GM23338 (cell line): ENCODE measurements at regions not wholly inside any gene's neighbourhood (a gene's known extent, or its start where the extent isn't known, plus 50 kb on each side); places are given as distances from the start of the nearest gene placed in this dataset.

Experiments
- ATAC-seq: fragments of 200-7000 bp; cut with Tn5 transposase; 3 replicates; pipeline ENCODE4 v1.9.1; 2020
- DNase-seq: peaks from one replicate; pipeline ENCODE4 v3.0.0-alpha.2; 2015; ENCODE audit warnings: low spot score
- H2AFZ ChIP-seq: fragments of 200-600 bp; sonication (generic); 2 replicates; pipeline ENCODE4 v1.8.0; 2016; ENCODE audit warnings: antibody characterized with exemption, mild to moderate bottlenecking, moderate library complexity
- H3F3A ChIP-seq: fragments of 200-600 bp; sonication (generic); replicated peaks from 2 replicates; pipeline ENCODE4 v1.8.0; 2017; ENCODE audit warnings: antibody characterized with exemption, mixed run types, low read depth
- H3K27ac ChIP-seq: fragments of 200-600 bp; sonication (generic); 2 replicates; pipeline ENCODE4 v1.6.1; 2016; ENCODE audit warnings: low read depth
- H3K27me3 ChIP-seq: fragments of 200-600 bp; sonication (generic); 2 replicates; pipeline ENCODE4 v1.8.0; 2016; ENCODE audit warnings: mild to moderate bottlenecking, mixed run types, moderate library complexity; ENCODE audit not compliant: insufficient read depth
- H3K36me3 ChIP-seq: fragments of 200-600 bp; sonication (generic); 2 replicates; pipeline ENCODE4 v1.8.0; 2016; ENCODE audit warnings: mild to moderate bottlenecking; ENCODE audit not compliant: insufficient read depth
- H3K4me1 ChIP-seq: fragments of 200-600 bp; sonication (generic); 2 replicates; pipeline ENCODE4 v1.8.0; 2016; ENCODE audit warnings: mild to moderate bottlenecking, moderate library complexity; ENCODE audit not compliant: insufficient read depth
- H3K4me2 ChIP-seq: fragments of 200-600 bp; sonication (generic); 2 replicates; pipeline ENCODE4 v1.7.1; 2017; ENCODE audit warnings: mixed run types
- H3K4me3 ChIP-seq: fragments of 200-600 bp; sonication (generic); 2 replicates; pipeline ENCODE4 v1.6.1; 2016; ENCODE audit warnings: mixed run types
- H3K79me2 ChIP-seq: fragments of 200-600 bp; sonication (generic); replicated peaks from 2 replicates; pipeline ENCODE4 v1.8.0; 2017; ENCODE audit warnings: mild to moderate bottlenecking; ENCODE audit not compliant: insufficient read depth
- H3K9me2 ChIP-seq: fragments of 200-600 bp; sonication (generic); 2 replicates; pipeline ENCODE4 v1.8.0; 2017; ENCODE audit not compliant: insufficient read depth
- H4K20me1 ChIP-seq: fragments of 200-600 bp; sonication (generic); replicated peaks from 2 replicates; pipeline ENCODE4 v1.8.0; 2017; ENCODE audit warnings: mild to moderate bottlenecking; ENCODE audit not compliant: insufficient read depth
- H3K27ac Mint-ChIP-seq: 2 replicates; pipeline ENCODE4 v1.8.0; 2020; ENCODE audit warnings: inconsistent platforms, mild to moderate bottlenecking, moderate library complexity, mixed read lengths
- H3K27me3 Mint-ChIP-seq: 3 replicates; pipeline ENCODE4 v1.8.0; 2022; ENCODE audit warnings: low read depth, mild to moderate bottlenecking, moderate library complexity, mixed read lengths, inconsistent platforms; ENCODE audit not compliant: insufficient read depth, poor library complexity
- H3K36me3 Mint-ChIP-seq: 3 replicates; pipeline ENCODE4 v1.8.0; 2021; ENCODE audit warnings: low read depth, mild to moderate bottlenecking, inconsistent platforms, moderate library complexity, mixed read lengths
- H3K4me1 Mint-ChIP-seq: 3 replicates; pipeline ENCODE4 v1.8.0; 2020; ENCODE audit warnings: mild to moderate bottlenecking, inconsistent platforms, mixed read lengths
- H3K4me3 Mint-ChIP-seq: 3 replicates; pipeline ENCODE4 v1.8.0; 2021; ENCODE audit warnings: moderate library complexity, mild to moderate bottlenecking, inconsistent platforms, mixed read lengths
- H3K9me3 Mint-ChIP-seq: 3 replicates; pipeline ENCODE4 v1.8.0; 2020; ENCODE audit warnings: moderate library complexity, mild to moderate bottlenecking, inconsistent platforms, mixed read lengths
- CREB1 ChIP-seq: fragments of 250-450 bp; sonication (Bioruptor Pico); IDR thresholded peaks from 2 replicates; pipeline ENCODE4 v1.5.0; 2020; ENCODE audit warnings: low read depth, mild to moderate bottlenecking, moderate library complexity
- EZH2 ChIP-seq: fragments of 200-600 bp; sonication (generic); IDR thresholded peaks from one replicate; pipeline ENCODE4 v1.8.0; 2017; ENCODE audit warnings: antibody characterized with exemption, mild to moderate bottlenecking, low read depth; ENCODE audit not compliant: unreplicated experiment
- EZH2phosphoT487 ChIP-seq: fragments of 200-600 bp; sonication (generic); IDR thresholded peaks from one replicate; pipeline ENCODE4 v1.8.1; 2018; ENCODE audit warnings: antibody characterized with exemption; ENCODE audit not compliant: unreplicated experiment
- NANOG ChIP-seq: IDR thresholded peaks from 2 replicates; pipeline ENCODE4 v1.6.1; 2016; ENCODE audit warnings: antibody characterized with exemption, borderline replicate concordance
- POLR2AphosphoS5 ChIP-seq: IDR thresholded peaks from 2 replicates; pipeline ENCODE4 v1.6.1; 2016; ENCODE audit warnings: antibody characterized with exemption, low read depth
- REST ChIP-seq: IDR thresholded peaks from one replicate; pipeline ENCODE4 v1.6.1; 2018; ENCODE audit warnings: antibody characterized with exemption; ENCODE audit not compliant: unreplicated experiment
- STAT1 ChIP-seq: IDR thresholded peaks from one replicate; pipeline ENCODE4 v1.6.1; 2016; ENCODE audit warnings: antibody characterized with exemption; ENCODE audit not compliant: unreplicated experiment
- ZNF114 ChIP-seq: fragments of 250-450 bp; sonication (Bioruptor Pico); IDR thresholded peaks from 2 replicates; pipeline ENCODE4 v1.5.0; 2020; ENCODE audit warnings: mild to moderate bottlenecking, moderate library complexity
- ZNF331 ChIP-seq: fragments of 250-450 bp; sonication (Bioruptor Pico); IDR thresholded peaks from 2 replicates; pipeline ENCODE4 v1.5.0; 2020; ENCODE audit warnings: low read depth, mild to moderate bottlenecking, moderate library complexity
- ZNF462 ChIP-seq: fragments of 250-450 bp; sonication (Bioruptor Pico); IDR thresholded peaks from 2 replicates; pipeline ENCODE4 v1.5.0; 2020; ENCODE audit warnings: mild to moderate bottlenecking, moderate library complexity
- TF ChIP-seq, protein P1 (sequence below), 2 experiments: fragments of 200-600 bp in 1 of 2; sonication (generic) in 1 of 2; conservative IDR thresholded peaks; 2 replicates each; pipeline versions ENCODE4 v1.5.1 to v1.6.1; 2016 to 2017; ENCODE audit warnings: antibody characterized with exemption in 2 of 2, low read depth in 2 of 2, mild to moderate bottlenecking in 2 of 2, moderate library complexity in 1 of 2

GRCh38 chr19:27833031-27833430 is 1379.9 kb downstream of the UQCRFS1 start:
- no peaks in the 10 kb centered on the region for H3K4me1 ChIP-seq
- H2AFZ ChIP-seq, result no peak overlapping the region
- Mint-ChIP-seq H3K4me3 (no peak overlapping the region), H3K9me3 (peaks cover 86% of the 10 kb centered on the region), H3K36me3 (peaks cover 27% of the 10 kb centered on the region), H3K27me3 (no peaks in the 10 kb centered on the region), H3K27ac (no peak overlapping the region), H3K4me1 (no peaks in the 10 kb centered on the region)
- H3K9me2 ChIP-seq, result no peaks in the 10 kb centered on the region
- no peaks in the 10 kb centered on the region for H3K27me3 ChIP-seq
- H3K79me2 ChIP-seq, result no peaks in the 10 kb centered on the region
- H3K36me3 ChIP-seq, result no peaks in the 10 kb centered on the region
- no peak for ATAC-seq
- H3K4me3 ChIP-seq, result no peak overlapping the region
- no peak overlapping the region for H3K4me2 ChIP-seq
- H4K20me1 ChIP-seq, result no peaks in the 10 kb centered on the region
- H3K27ac ChIP-seq, result no peak overlapping the region
- H3F3A ChIP-seq, result no peaks in the 10 kb centered on the region
- no peak for DNase-seq
- TF ChIP-seq REST, result no peak
- no peak for TF ChIP-seq NANOG
- TF ChIP-seq POLR2AphosphoS5, result no peak
- TF ChIP-seq ZNF114, result no peak
- no peak for TF ChIP-seq STAT1
- TF ChIP-seq EZH2, result no peak
- TF ChIP-seq, protein P1, sequence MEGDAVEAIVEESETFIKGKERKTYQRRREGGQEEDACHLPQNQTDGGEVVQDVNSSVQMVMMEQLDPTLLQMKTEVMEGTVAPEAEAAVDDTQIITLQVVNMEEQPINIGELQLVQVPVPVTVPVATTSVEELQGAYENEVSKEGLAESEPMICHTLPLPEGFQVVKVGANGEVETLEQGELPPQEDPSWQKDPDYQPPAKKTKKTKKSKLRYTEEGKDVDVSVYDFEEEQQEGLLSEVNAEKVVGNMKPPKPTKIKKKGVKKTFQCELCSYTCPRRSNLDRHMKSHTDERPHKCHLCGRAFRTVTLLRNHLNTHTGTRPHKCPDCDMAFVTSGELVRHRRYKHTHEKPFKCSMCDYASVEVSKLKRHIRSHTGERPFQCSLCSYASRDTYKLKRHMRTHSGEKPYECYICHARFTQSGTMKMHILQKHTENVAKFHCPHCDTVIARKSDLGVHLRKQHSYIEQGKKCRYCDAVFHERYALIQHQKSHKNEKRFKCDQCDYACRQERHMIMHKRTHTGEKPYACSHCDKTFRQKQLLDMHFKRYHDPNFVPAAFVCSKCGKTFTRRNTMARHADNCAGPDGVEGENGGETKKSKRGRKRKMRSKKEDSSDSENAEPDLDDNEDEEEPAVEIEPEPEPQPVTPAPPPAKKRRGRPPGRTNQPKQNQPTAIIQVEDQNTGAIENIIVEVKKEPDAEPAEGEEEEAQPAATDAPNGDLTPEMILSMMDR (conservative IDR thresholded peaks at IDR 0.05; ENCODE audit: low read depth in 2 of 2), result no peak
- TF ChIP-seq ZNF331, result no peak
- TF ChIP-seq EZH2phosphoT487, result no peak
- no peak for TF ChIP-seq CREB1 (CRISPR knock-in tag)
- TF ChIP-seq ZNF462 (CRISPR knock-in tag), result no peak
